ENCODE measurements at regions not wholly inside any gene's neighbourhood (a gene's known extent, or its start where the extent isn't known, plus 50 kb on each side); places are given as distances from the start of the nearest gene placed in this dataset.

DNA sequence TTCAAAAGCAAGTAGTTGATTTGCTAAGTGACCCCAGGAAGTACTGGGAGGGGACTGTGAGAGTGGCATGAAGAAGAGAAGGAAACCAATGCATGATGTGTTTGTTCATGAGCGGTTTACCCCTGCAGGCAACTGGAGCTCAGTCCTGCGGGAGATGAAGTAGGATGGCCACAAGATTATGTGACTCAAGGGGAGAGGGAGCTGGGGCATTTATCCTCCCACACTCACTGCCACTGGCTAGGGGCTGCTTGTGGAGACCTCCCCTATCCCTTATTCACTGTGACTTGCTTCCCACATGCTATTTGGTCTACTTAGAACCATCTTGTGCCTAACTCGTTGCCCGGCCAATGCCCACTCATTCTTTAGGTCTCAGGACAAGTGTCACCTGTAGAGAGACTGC is 60.6 kb upstream of the TRIO start:
- POLR2A ChIA-PET: no interaction called here
- no peak for TF ChIP-seq CTCF (IDR thresholded peaks at IDR 0.05)
- no peaks in the 10 kb centered on the region for H3K9me3 Mint-ChIP-seq
- no peaks in the 10 kb centered on the region for H3K4me1 Mint-ChIP-seq
- ATAC-seq (ENCODE audit: low read depth) (no peak), DNase-seq (no peak)
- peaks cover 8% of the 10 kb centered on the region for H3K27me3 Mint-ChIP-seq
- H3K27ac Mint-ChIP-seq: no peak overlapping the region
- CTCF ChIA-PET: no interaction called here
- no peak overlapping the region for H3K4me3 Mint-ChIP-seq
- no peaks in the 10 kb centered on the region for H3K36me3 Mint-ChIP-seq (ENCODE audit: low read depth)
- intact Hi-C loops (cut with micrococcal nuclease): no loop called here

DNA sequence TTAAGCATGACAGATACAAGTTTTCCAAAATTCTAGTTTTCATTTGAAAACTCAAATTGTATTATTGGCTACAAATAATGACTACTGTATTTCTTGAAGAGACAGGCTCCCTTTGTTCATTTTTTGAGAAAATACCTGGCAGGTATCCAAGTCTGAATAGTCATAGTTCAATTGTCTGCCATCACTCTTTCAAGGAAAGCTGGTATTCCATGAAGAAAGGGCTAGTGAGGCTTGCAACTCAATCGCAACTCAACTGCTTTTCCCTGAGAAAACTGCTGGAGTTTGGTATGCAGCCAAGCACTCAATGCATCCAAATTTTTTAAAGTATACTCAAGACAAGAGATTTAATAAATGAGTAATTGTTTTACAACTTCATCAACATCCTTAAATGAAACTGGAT is 61.4 kb upstream of the TRIO start:
- ChIA-PET POLR2A (no interaction called here), CTCF (no interaction called here)
- no peaks in the 10 kb centered on the region for H3K4me1 Mint-ChIP-seq
- peaks cover 8% of the 10 kb centered on the region for H3K27me3 Mint-ChIP-seq
- intact Hi-C loops (cut with micrococcal nuclease): no loop called here
- no peak overlapping the region for H3K27ac Mint-ChIP-seq
- no peaks in the 10 kb centered on the region for H3K36me3 Mint-ChIP-seq (ENCODE audit: low read depth)
- TF ChIP-seq CTCF (IDR thresholded peaks at IDR 0.05): no peak
- no peaks in the 10 kb centered on the region for H3K9me3 Mint-ChIP-seq
- H3K4me3 Mint-ChIP-seq: no peak overlapping the region
- ATAC-seq (ENCODE audit: low read depth) (no peak), DNase-seq (no peak)

DNA sequence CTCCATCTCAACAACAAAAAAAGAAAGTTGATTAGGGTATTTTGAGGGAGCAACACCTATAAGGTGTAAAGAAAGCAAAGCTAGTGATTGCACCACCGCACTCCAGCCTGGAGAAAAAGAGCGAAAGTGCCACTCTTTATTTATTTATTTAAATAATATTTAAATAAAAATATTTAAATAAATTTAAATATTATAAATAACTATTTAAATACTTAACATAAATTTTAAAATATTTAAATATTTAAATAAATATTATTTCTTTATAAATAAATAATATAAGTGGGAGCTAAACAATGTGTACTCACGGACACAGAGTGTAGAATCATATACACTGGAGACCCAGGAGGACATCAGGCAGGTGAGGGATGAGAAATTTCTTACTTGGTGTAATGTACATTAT is 64.4 kb upstream of the TRIO start:
- ChIA-PET CTCF (no interaction called here), POLR2A (interaction anchor here (1.2 kb wide), 1 partner anchor 9 kb away, joined by 3 read pairs; no protein-coding TSS in a partner anchor)
- Mint-ChIP-seq H3K4me3 (no peak overlapping the region), H3K4me1 (no peaks in the 10 kb centered on the region), H3K36me3 (ENCODE audit: low read depth) (no peaks in the 10 kb centered on the region), H3K27ac (no peak overlapping the region), H3K9me3 (no peaks in the 10 kb centered on the region), H3K27me3 (peaks cover 2% of the 10 kb centered on the region)
- intact Hi-C loops (cut with micrococcal nuclease): no loop called here
- ATAC-seq (ENCODE audit: low read depth) (no peak), DNase-seq (no peak)
- TF ChIP-seq CTCF (IDR thresholded peaks at IDR 0.05): no peak

- POLR2A ChIA-PET: interaction anchor here (0.6 to 1.2 kb wide), 2 partner anchors 8 to 51 kb away, joined by 3 to 4 read pairs; no protein-coding TSS in a partner anchor
- H3K36me3 Mint-ChIP-seq (ENCODE audit: low read depth): no peaks in the 10 kb centered on the region
- H3K27me3 Mint-ChIP-seq: peaks cover 2% of the 10 kb centered on the region
- no peak for TF ChIP-seq CTCF (IDR thresholded peaks at IDR 0.05)
- no peaks in the 10 kb centered on the region for H3K9me3 Mint-ChIP-seq
- H3K27ac Mint-ChIP-seq: no peak overlapping the region
- H3K4me3 Mint-ChIP-seq: no peak overlapping the region
- CTCF ChIA-PET: no interaction called here
- intact Hi-C loops (cut with micrococcal nuclease): no loop called here
- ATAC-seq (ENCODE audit: low read depth) (no peak), DNase-seq (no peak)
- no peaks in the 10 kb centered on the region for H3K4me1 Mint-ChIP-seq
Observed at GRCh38 chr5:14077501-14077900, 65.6 kb upstream of the TRIO start.

DNA sequence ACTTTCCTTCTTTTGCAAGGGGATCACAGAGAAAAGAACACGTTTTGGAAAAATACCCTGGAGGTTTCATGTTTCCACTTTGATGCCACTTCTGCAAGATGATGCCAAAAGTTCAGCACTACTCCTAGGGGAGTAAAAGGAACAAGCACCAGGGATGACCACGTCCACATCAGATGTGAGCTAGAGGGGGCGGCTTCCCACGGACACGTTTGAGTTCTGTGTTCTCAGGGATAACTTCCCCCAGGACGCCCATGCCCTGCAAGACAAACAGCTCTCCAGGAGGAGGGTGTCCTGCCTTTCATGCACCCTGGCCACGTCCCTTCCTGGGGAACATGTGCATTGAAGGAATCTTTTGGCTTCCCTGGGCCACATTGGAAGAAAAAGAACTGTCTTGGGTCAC is 66.6 kb upstream of the TRIO start:
- ChIA-PET POLR2A (no interaction called here), CTCF (no interaction called here)

More for the DNA sequence above, 66.6 kb upstream of the TRIO start:
- H3K27ac Mint-ChIP-seq: no peak overlapping the region
- no peak for ATAC-seq (ENCODE audit: low read depth)
- no peak for TF ChIP-seq CTCF (IDR thresholded peaks at IDR 0.05)
- H3K9me3 Mint-ChIP-seq: no peaks in the 10 kb centered on the region
- no peak overlapping the region for H3K4me3 Mint-ChIP-seq
- no peaks in the 10 kb centered on the region for H3K36me3 Mint-ChIP-seq (ENCODE audit: low read depth)
- no peaks in the 10 kb centered on the region for H3K4me1 Mint-ChIP-seq
- intact Hi-C loops (cut with micrococcal nuclease): no loop called here
- peaks cover 4% of the 10 kb centered on the region for H3K27me3 Mint-ChIP-seq
- no peak for DNase-seq
